MCF 10A (cell line): ENCODE measurements at regions not wholly inside any gene's neighbourhood (a gene's known extent, or its start where the extent isn't known, plus 50 kb on each side); places are given as distances from the start of the nearest gene placed in this dataset.

ENCODE experiments used
- BruUV-seq: library from RNA; stranded (reverse); fragments of 400-500 nt; replicated peaks from 2 replicates; lab custom pipeline; 2021; lab: Mats Ljungman, UMichigan
- CTCF ChIA-PET: fragments of 300-600 bp; sonication (Branson Sonifier 250); formaldehyde crosslinking; extraction: SDS; loops from one replicate; lab custom pipeline; 2021; ENCODE audit warnings: antibody characterized with exemption, inconsistent platforms; lab: Yijun Ruan, JAX
- POLR2A ChIA-PET: fragments of 300-600, 350-650 bp; sonication (Branson Sonifier 250); formaldehyde crosslinking; extraction: SDS; loops from one replicate; lab custom pipeline; 2020; ENCODE audit warnings: antibody characterized with exemption, inconsistent platforms; lab: Yijun Ruan, JAX
- DNase-seq: peaks from one replicate; pipeline ENCODE4 v3.0.0-alpha.2; 2018; ENCODE audit not compliant: unreplicated experiment
- H3K27ac Mint-ChIP-seq: one replicate; pipeline ENCODE4 v1.8.0; 2022; ENCODE audit warnings: mild to moderate bottlenecking, low read depth, mixed read lengths; ENCODE audit not compliant: unreplicated experiment
- H3K27me3 Mint-ChIP-seq: one replicate; pipeline ENCODE4 v1.8.0; 2022; ENCODE audit warnings: mixed read lengths; ENCODE audit not compliant: insufficient read depth, unreplicated experiment
- H3K36me3 Mint-ChIP-seq: one replicate; pipeline ENCODE4 v1.8.0; 2022; ENCODE audit warnings: mild to moderate bottlenecking, moderate library complexity, mixed read lengths; ENCODE audit not compliant: insufficient read depth, unreplicated experiment
- H3K4me1 Mint-ChIP-seq: one replicate; pipeline ENCODE4 v1.8.0; 2022; ENCODE audit warnings: mixed read lengths; ENCODE audit not compliant: insufficient read depth, unreplicated experiment
- H3K4me3 Mint-ChIP-seq: one replicate; pipeline ENCODE4 v1.8.0; 2022; ENCODE audit warnings: mild to moderate bottlenecking, moderate library complexity, mixed read lengths; ENCODE audit not compliant: unreplicated experiment
- H3K9me3 Mint-ChIP-seq: one replicate; pipeline ENCODE4 v1.8.0; 2022; ENCODE audit warnings: mixed read lengths; ENCODE audit not compliant: unreplicated experiment
- intact Hi-C: fragments of 100-400 bp; cut with micrococcal nuclease; formaldehyde crosslinking; loops from 2 replicates; pipeline ENCODE4 v1.14.1; 2022
- TF ChIP-seq, protein P1 (sequence below): fragments of 200-600 bp; IDR thresholded peaks from one replicate; pipeline ENCODE4 v1.8.0; 2022; ENCODE audit warnings: antibody characterized with exemption, mild to moderate bottlenecking; ENCODE audit not compliant: unreplicated experiment

DNA sequence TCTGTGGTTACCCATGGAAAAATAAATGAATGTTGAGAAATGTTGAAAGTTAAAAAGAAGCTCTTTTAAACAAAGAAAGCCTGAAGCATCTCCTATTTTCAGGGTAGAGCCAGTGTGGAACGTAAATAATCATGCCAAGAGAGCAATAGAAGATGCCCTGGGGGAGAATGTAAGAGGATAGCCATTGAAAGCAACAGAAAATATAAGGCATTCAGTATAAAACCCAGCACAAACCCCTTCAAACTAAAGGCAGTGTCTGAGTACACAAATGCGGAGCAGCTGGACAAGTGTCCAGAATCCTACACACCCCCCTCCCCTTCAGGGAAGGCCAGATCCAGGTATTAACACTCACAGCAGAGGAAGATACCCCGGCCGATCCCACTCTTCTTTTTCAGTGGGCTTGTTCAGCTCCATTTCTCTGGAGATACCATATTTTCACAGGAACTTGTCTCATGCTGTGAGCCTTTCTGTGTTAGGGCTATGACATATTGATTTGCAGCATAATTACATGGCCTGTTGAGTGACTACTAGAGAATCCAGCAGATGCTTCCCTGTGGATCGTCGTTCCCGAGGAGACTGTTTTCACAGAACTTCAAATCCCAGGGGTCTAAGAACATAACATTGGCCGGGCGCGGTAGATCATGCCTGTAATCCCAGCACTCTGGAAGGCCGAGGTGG is 101.2 kb downstream of the PLK2 start:
- DNase-seq: no peak
- H3K9me3 Mint-ChIP-seq: no peaks in the 10 kb centered on the region
- TF ChIP-seq, protein P1, sequence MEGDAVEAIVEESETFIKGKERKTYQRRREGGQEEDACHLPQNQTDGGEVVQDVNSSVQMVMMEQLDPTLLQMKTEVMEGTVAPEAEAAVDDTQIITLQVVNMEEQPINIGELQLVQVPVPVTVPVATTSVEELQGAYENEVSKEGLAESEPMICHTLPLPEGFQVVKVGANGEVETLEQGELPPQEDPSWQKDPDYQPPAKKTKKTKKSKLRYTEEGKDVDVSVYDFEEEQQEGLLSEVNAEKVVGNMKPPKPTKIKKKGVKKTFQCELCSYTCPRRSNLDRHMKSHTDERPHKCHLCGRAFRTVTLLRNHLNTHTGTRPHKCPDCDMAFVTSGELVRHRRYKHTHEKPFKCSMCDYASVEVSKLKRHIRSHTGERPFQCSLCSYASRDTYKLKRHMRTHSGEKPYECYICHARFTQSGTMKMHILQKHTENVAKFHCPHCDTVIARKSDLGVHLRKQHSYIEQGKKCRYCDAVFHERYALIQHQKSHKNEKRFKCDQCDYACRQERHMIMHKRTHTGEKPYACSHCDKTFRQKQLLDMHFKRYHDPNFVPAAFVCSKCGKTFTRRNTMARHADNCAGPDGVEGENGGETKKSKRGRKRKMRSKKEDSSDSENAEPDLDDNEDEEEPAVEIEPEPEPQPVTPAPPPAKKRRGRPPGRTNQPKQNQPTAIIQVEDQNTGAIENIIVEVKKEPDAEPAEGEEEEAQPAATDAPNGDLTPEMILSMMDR: no peak
- H3K36me3 Mint-ChIP-seq: no peaks in the 10 kb centered on the region
- no peaks in the 10 kb centered on the region for H3K27me3 Mint-ChIP-seq
- H3K4me3 Mint-ChIP-seq: no peak overlapping the region
- ChIA-PET CTCF (no interaction called here), POLR2A (interaction anchor here (0.6 to 1.8 kb wide), 2 partner anchors 84 to 101 kb away, joined by 3 to 6 read pairs; partner anchors contain the start of gene PLK2)
- no peaks in the 10 kb centered on the region for H3K4me1 Mint-ChIP-seq
- no TSS peak for BruUV-seq
- H3K27ac Mint-ChIP-seq: no peak overlapping the region
- intact Hi-C loops: no loop called here

DNA sequence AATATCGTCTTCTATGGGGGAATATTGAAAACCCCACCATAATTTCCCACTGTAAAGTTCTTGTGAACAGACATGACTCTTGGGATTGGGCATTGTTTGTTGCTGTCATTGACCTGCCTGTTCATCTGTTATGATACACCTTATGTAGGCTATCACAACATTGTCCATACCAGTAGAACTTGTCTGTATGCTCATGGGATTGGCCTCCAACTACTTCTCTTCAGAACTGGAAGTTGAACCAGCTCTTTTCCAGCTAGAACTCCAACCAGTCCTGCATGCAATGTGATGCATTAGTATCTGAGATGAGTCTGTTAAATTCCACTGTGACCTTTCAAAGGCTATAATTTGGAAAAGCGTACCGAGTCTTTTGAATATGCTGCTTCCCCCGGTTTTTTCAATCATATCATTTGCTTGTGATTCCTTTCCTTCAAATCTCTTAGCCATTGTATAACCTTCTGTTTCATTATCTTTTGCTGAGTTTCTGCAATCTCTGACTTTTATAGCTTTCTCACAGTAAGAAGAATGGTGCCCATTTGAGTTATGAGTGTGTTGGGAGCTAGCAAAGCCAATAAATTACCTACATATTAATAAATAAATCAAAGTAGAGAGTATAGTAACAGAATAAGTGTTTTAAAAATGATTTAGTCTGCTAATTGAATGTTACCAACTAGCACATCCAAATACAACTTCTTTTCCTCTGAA is 101.9 kb downstream of the PLK2 start:
- Mint-ChIP-seq H3K27me3 (no peaks in the 10 kb centered on the region), H3K4me3 (no peak overlapping the region), H3K9me3 (no peaks in the 10 kb centered on the region), H3K4me1 (no peaks in the 10 kb centered on the region), H3K36me3 (no peaks in the 10 kb centered on the region), H3K27ac (no peak overlapping the region)
- TF ChIP-seq, protein P1: no peak
- BruUV-seq: no TSS peak
- POLR2A ChIA-PET: interaction anchor here (0.5 to 1.8 kb wide), 3 partner anchors 16 to 102 kb away, joined by 3 to 6 read pairs (median 4); partner anchors contain the start of gene PLK2
- intact Hi-C loops: no loop called here
- CTCF ChIA-PET: no interaction called here
- no peak for DNase-seq

DNA sequence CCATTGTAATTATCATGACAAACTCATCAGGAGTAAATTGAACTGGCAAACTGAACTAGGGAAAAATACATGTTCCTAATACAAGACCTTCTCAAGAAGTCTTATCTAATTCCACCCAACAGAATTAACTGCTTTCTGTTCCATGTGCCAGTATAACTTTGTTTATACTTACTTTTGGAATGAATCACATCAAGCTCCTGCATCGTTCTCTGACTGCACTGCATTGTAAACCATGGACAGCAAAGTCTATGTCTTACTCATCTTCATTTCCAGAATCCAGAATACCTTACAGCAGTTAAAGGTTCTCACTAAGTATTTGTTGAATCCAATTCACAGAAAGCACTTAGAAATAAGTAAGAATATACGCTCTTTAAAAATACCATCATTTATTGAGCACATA is 102.8 kb downstream of the PLK2 start:
- Mint-ChIP-seq H3K27me3 (no peaks in the 10 kb centered on the region), H3K4me1 (no peaks in the 10 kb centered on the region), H3K27ac (no peak overlapping the region), H3K9me3 (no peaks in the 10 kb centered on the region), H3K4me3 (no peak overlapping the region), H3K36me3 (no peaks in the 10 kb centered on the region)
- TF ChIP-seq, protein P1: no peak
- DNase-seq: no peak
- no TSS peak for BruUV-seq
- POLR2A ChIA-PET: no interaction called here
- intact Hi-C loops: no loop called here
- CTCF ChIA-PET: no interaction called here

DNA sequence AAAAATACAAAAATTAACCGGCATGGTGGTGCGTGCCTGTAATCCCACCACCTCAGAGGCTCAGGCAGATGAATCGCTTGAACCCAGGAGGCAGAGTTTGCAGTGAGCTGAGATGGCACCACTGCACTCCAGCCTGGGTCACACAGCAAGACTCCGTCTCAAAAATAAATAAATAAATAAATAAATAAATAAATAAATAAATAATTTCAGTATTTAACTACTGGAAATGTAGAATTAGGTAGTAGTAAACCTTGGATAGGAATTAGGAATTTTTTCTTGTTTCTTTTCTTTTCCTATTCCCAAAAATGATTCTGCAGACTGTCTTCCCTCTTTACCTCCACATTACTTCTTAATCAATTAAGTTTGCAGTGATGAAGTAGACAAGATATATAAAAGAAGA is 103.2 kb downstream of the PLK2 start:
- DNase-seq: no peak
- intact Hi-C loops: no loop called here
- CTCF ChIA-PET: no interaction called here
- Mint-ChIP-seq H3K27ac (no peak overlapping the region), H3K27me3 (no peaks in the 10 kb centered on the region), H3K4me3 (no peak overlapping the region), H3K4me1 (no peaks in the 10 kb centered on the region), H3K9me3 (no peaks in the 10 kb centered on the region), H3K36me3 (no peaks in the 10 kb centered on the region)
- POLR2A ChIA-PET: no interaction called here
- TF ChIP-seq, protein P1: no peak
- no TSS peak for BruUV-seq
